Keratinocyte (primary cell): ENCODE measurements at regions not wholly inside any gene's neighbourhood (a gene's known extent, or its start where the extent isn't known, plus 50 kb on each side); places are given as distances from the start of the nearest gene placed in this dataset.

Experiments
- DNase-seq: peaks from one replicate; pipeline ENCODE4 v3.0.0-alpha.2; 2011; ENCODE audit warnings: low read depth, missing footprints, low spot score
- FAIRE-seq: peaks from 2 replicates; lab custom pipeline; 2011; peaks lifted over from hg19 to GRCh38; lab: Jason Lieb, UNC
- H2AFZ ChIP-seq: 2 replicates; pipeline ENCODE4 v1.6.0; 2012; ENCODE audit warnings: low read length, control low read depth, inconsistent platforms; ENCODE audit not compliant: control insufficient read depth
- H3K27ac ChIP-seq: 2 replicates; pipeline ENCODE4 v1.5.1; 2011; ENCODE audit warnings: low read length; ENCODE audit not compliant: control insufficient read depth, insufficient read depth
- H3K27me3 ChIP-seq: 3 replicates; pipeline ENCODE4 v1.6.0; 2011; ENCODE audit warnings: low read length; ENCODE audit not compliant: control insufficient read depth, insufficient read depth; ENCODE audit errors: extremely low read depth
- H3K36me3 ChIP-seq, 2 experiments: 2 replicates in 1 of 2; 3 replicates in 1 of 2; pipeline ENCODE4 v1.5.1; 2011; ENCODE audit warnings: low read length in 2 of 2, mild to moderate bottlenecking in 1 of 2; ENCODE audit not compliant: control insufficient read depth in 2 of 2, insufficient read depth in 2 of 2; ENCODE audit errors: extremely low read depth in 1 of 2
- H3K4me1 ChIP-seq: 3 replicates; pipeline ENCODE4 v1.5.1; 2011; ENCODE audit warnings: low read length; ENCODE audit not compliant: control insufficient read depth, insufficient read depth; ENCODE audit errors: extremely low read depth
- H3K4me2 ChIP-seq: 3 replicates; pipeline ENCODE4 v1.6.0; 2011; ENCODE audit warnings: low read depth, low read length; ENCODE audit not compliant: control insufficient read depth, insufficient read depth; ENCODE audit errors: extremely low read depth
- H3K4me3 ChIP-seq, 3 experiments: fragments of 200-600 bp in 1 of 3; sonication (generic) in 1 of 3; 2 replicates in 2 of 3; 3 replicates in 1 of 3; pipeline ENCODE4 v1.5.1; 2011 to 2016; ENCODE audit warnings: low read length in 3 of 3, mild to moderate bottlenecking in 3 of 3, control low read depth in 2 of 3, inconsistent platforms in 1 of 3, low read depth in 1 of 3, mixed read lengths in 1 of 3, mixed run types in 1 of 3, moderate library complexity in 1 of 3; ENCODE audit not compliant: control insufficient read depth in 2 of 3, insufficient read depth in 2 of 3; ENCODE audit errors: extremely low read depth in 1 of 3
- H3K79me2 ChIP-seq: 2 replicates; pipeline ENCODE4 v1.6.0; 2012; ENCODE audit warnings: low read length; ENCODE audit not compliant: control insufficient read depth, insufficient read depth
- H3K9ac ChIP-seq: 3 replicates; pipeline ENCODE4 v1.6.0; 2011; ENCODE audit warnings: low read length; ENCODE audit not compliant: control insufficient read depth, insufficient read depth; ENCODE audit errors: extremely low read depth
- H3K9me1 ChIP-seq: 3 replicates; pipeline ENCODE4 v1.6.0; 2011; ENCODE audit warnings: low read length; ENCODE audit not compliant: control insufficient read depth, insufficient read depth; ENCODE audit errors: extremely low read depth
- H3K9me3 ChIP-seq: 2 replicates; pipeline ENCODE4 v1.5.1; 2012; ENCODE audit warnings: low read depth, low read length; ENCODE audit not compliant: control insufficient read depth
- H4K20me1 ChIP-seq: 3 replicates; pipeline ENCODE4 v1.6.0; 2011; ENCODE audit warnings: low read length; ENCODE audit not compliant: control insufficient read depth, insufficient read depth; ENCODE audit errors: extremely low read depth
- CTCF ChIP-seq, 3 experiments: IDR thresholded peaks in 1 of 3; conservative IDR thresholded peaks in 1 of 3; optimal IDR thresholded peaks in 1 of 3; 2 replicates in 2 of 3; 3 replicates in 1 of 3; pipeline versions ENCODE3 to v1.5.1; 2011; ENCODE audit warnings: low read length in 3 of 3, mild to moderate bottlenecking in 3 of 3, moderate library complexity in 2 of 3, control low read depth in 1 of 3, inconsistent platforms in 1 of 3; ENCODE audit not compliant: insufficient read depth in 2 of 3; ENCODE audit errors: extremely low read depth in 1 of 3
- EZH2 ChIP-seq: IDR thresholded peaks from one replicate; pipeline ENCODE4 v1.6.1; 2012; ENCODE audit warnings: inconsistent platforms, mild to moderate bottlenecking, low read length, moderate library complexity
- dilution Hi-C: fragments of 300-500 bp; cut with MboI; formaldehyde crosslinking; loops from one replicate; pipeline ENCODE4 v1.7.0; 2020; ENCODE audit warnings: low sequenced_read_pairs; ENCODE audit not compliant: extremely low pct_ligation_motif_present

GRCh38 chr6:147023148-147023547, 181.1 kb upstream of the STXBP5 start:
- FAIRE-seq (no peak), DNase-seq (no peak)
- TF ChIP-seq EZH2: no peak
- no peak for TF ChIP-seq CTCF (optimal IDR thresholded peaks at IDR 0.05 in 1 of 3, IDR thresholded peaks at IDR 0.05 in 1 of 3, conservative IDR thresholded peaks at IDR 0.05 in 1 of 3; ENCODE audit: extremely low read depth in 1 of 3, insufficient read depth in 2 of 3, low read length in 3 of 3)
- H3K9me1 ChIP-seq: no peaks in the 10 kb centered on the region
- no peak overlapping the region for H2AFZ ChIP-seq
- no peak overlapping the region for H3K4me3 ChIP-seq
- no peaks in the 10 kb centered on the region for H3K36me3 ChIP-seq
- no peaks in the 10 kb centered on the region for H4K20me1 ChIP-seq
- H3K4me2 ChIP-seq: no peak overlapping the region
- no peaks in the 10 kb centered on the region for H3K9me3 ChIP-seq
- no peaks in the 10 kb centered on the region for H3K27me3 ChIP-seq
- no peaks in the 10 kb centered on the region for H3K79me2 ChIP-seq
- H3K9ac ChIP-seq: no peak overlapping the region
- no peak overlapping the region for H3K27ac ChIP-seq
- no peaks in the 10 kb centered on the region for H3K4me1 ChIP-seq
- dilution Hi-C loops: no loop called here

- no peak for TF ChIP-seq CTCF (optimal IDR thresholded peaks at IDR 0.05 in 1 of 3, IDR thresholded peaks at IDR 0.05 in 1 of 3, conservative IDR thresholded peaks at IDR 0.05 in 1 of 3; ENCODE audit: extremely low read depth in 1 of 3, insufficient read depth in 2 of 3, low read length in 3 of 3)
- TF ChIP-seq EZH2: no peak
- DNase-seq: no peak
- dilution Hi-C loops: no loop called here
Measured at GRCh38 chr6:147023581-147023980, 180.6 kb upstream of the STXBP5 start.

More at GRCh38 chr6:147023581-147023980, 180.6 kb upstream of the STXBP5 start:
- Histone ChIP-seq H3K9ac (no peak overlapping the region), H3K9me1 (no peaks in the 10 kb centered on the region), H3K9me3 (no peaks in the 10 kb centered on the region), H3K4me1 (no peaks in the 10 kb centered on the region), H4K20me1 (no peaks in the 10 kb centered on the region), H3K27me3 (no peaks in the 10 kb centered on the region), H3K4me3 (no peak overlapping the region), H2AFZ (no peak overlapping the region), H3K27ac (no peak overlapping the region), H3K79me2 (no peaks in the 10 kb centered on the region), H3K36me3 (no peaks in the 10 kb centered on the region), H3K4me2 (no peak overlapping the region)
- no peak for FAIRE-seq
